ENCODE measurements at regions not wholly inside any gene's neighbourhood (a gene's known extent, or its start where the extent isn't known, plus 50 kb on each side); places are given as distances from the start of the nearest gene placed in this dataset.
"Not testable (repeated sequence)": the region's sequence is repeated elsewhere in the genome, so short reads cannot be mapped to it uniquely, and the experiment has no call there.

- H3K4me3 ChIP-seq (ENCODE audit: control insufficient read depth in 2 of 3, extremely low read depth in 1 of 3, insufficient read depth in 2 of 3, low read depth in 1 of 3, low read length in 3 of 3): no peak overlapping the region
- H3K36me3 ChIP-seq (ENCODE audit: control insufficient read depth in 2 of 2, extremely low read depth in 1 of 2, insufficient read depth in 2 of 2, low read length in 2 of 2): no peaks in the 10 kb centered on the region
- no peak overlapping the region for H3K4me2 ChIP-seq (ENCODE audit: control insufficient read depth, extremely low read depth, insufficient read depth, low read depth, low read length)
- DNase-seq (ENCODE audit: low read depth, low spot score): no peak
- no peak overlapping the region for H3K9ac ChIP-seq (ENCODE audit: control insufficient read depth, extremely low read depth, insufficient read depth, low read length)
- no peaks in the 10 kb centered on the region for H3K9me1 ChIP-seq (ENCODE audit: control insufficient read depth, extremely low read depth, insufficient read depth, low read length)
- H3K27me3 ChIP-seq (ENCODE audit: control insufficient read depth, extremely low read depth, insufficient read depth, low read length): no peaks in the 10 kb centered on the region
- dilution Hi-C loops (cut with MboI; ENCODE audit: extremely low pct_ligation_motif_present, low sequenced_read_pairs): no loop called here
- H3K9me3 ChIP-seq (ENCODE audit: control insufficient read depth, low read depth, low read length): no peaks in the 10 kb centered on the region
- FAIRE-seq: no peak
- H3K27ac ChIP-seq (ENCODE audit: control insufficient read depth, insufficient read depth, low read length): no peak overlapping the region
- no peaks in the 10 kb centered on the region for H3K79me2 ChIP-seq (ENCODE audit: control insufficient read depth, insufficient read depth, low read length)
- no peak for TF ChIP-seq CTCF (optimal IDR thresholded peaks at IDR 0.05 in 1 of 3, IDR thresholded peaks at IDR 0.05 in 1 of 3, conservative IDR thresholded peaks at IDR 0.05 in 1 of 3; ENCODE audit: extremely low read depth in 1 of 3, insufficient read depth in 2 of 3, low read length in 3 of 3)
- no peak for TF ChIP-seq EZH2 (IDR thresholded peaks at IDR 0.05; ENCODE audit: low read length)
- H3K4me1 ChIP-seq (ENCODE audit: control insufficient read depth, extremely low read depth, insufficient read depth, low read length): no peaks in the 10 kb centered on the region
- no peak overlapping the region for H2AFZ ChIP-seq (ENCODE audit: control insufficient read depth, low read length)
- no peaks in the 10 kb centered on the region for H4K20me1 ChIP-seq (ENCODE audit: control insufficient read depth, extremely low read depth, insufficient read depth, low read length)
Observed at GRCh38 chr18:71304856-71305255, 1016.0 kb downstream of the SOCS6 start.

- H3K4me3 ChIP-seq (ENCODE audit: control insufficient read depth in 2 of 3, extremely low read depth in 1 of 3, insufficient read depth in 2 of 3, low read depth in 1 of 3, low read length in 3 of 3); H3K79me2 ChIP-seq (ENCODE audit: control insufficient read depth, insufficient read depth, low read length); H3K9ac ChIP-seq (ENCODE audit: control insufficient read depth, extremely low read depth, insufficient read depth, low read length); H3K27me3 ChIP-seq (ENCODE audit: control insufficient read depth, extremely low read depth, insufficient read depth, low read length); H3K27ac ChIP-seq (ENCODE audit: control insufficient read depth, insufficient read depth, low read length); H3K4me2 ChIP-seq (ENCODE audit: control insufficient read depth, extremely low read depth, insufficient read depth, low read depth, low read length); H3K9me3 ChIP-seq (ENCODE audit: control insufficient read depth, low read depth, low read length); H3K4me1 ChIP-seq (ENCODE audit: control insufficient read depth, extremely low read depth, insufficient read depth, low read length); H2AFZ ChIP-seq (ENCODE audit: control insufficient read depth, low read length); FAIRE-seq; H4K20me1 ChIP-seq (ENCODE audit: control insufficient read depth, extremely low read depth, insufficient read depth, low read length); H3K36me3 ChIP-seq (ENCODE audit: control insufficient read depth in 2 of 2, extremely low read depth in 1 of 2, insufficient read depth in 2 of 2, low read length in 2 of 2); dilution Hi-C loops (cut with MboI; ENCODE audit: extremely low pct_ligation_motif_present, low sequenced_read_pairs); H3K9me1 ChIP-seq (ENCODE audit: control insufficient read depth, extremely low read depth, insufficient read depth, low read length); DNase-seq (ENCODE audit: low read depth, low spot score): not testable (repeated sequence)
Observed at GRCh38 chr18:71303743-71304142, 1014.9 kb downstream of the SOCS6 start.

GRCh38 chr18:71301596-71301995, 1012.8 kb downstream of the SOCS6 start:
- Histone ChIP-seq H4K20me1 (ENCODE audit: control insufficient read depth, extremely low read depth, insufficient read depth, low read length) (no peaks in the 10 kb centered on the region), H3K4me2 (ENCODE audit: control insufficient read depth, extremely low read depth, insufficient read depth, low read depth, low read length) (no peak overlapping the region), H2AFZ (ENCODE audit: control insufficient read depth, low read length) (no peak overlapping the region), H3K9ac (ENCODE audit: control insufficient read depth, extremely low read depth, insufficient read depth, low read length) (no peak overlapping the region), H3K9me1 (ENCODE audit: control insufficient read depth, extremely low read depth, insufficient read depth, low read length) (no peaks in the 10 kb centered on the region), H3K4me3 (ENCODE audit: control insufficient read depth in 2 of 3, extremely low read depth in 1 of 3, insufficient read depth in 2 of 3, low read depth in 1 of 3, low read length in 3 of 3) (no peak overlapping the region), H3K27ac (ENCODE audit: control insufficient read depth, insufficient read depth, low read length) (no peak overlapping the region), H3K4me1 (ENCODE audit: control insufficient read depth, extremely low read depth, insufficient read depth, low read length) (no peaks in the 10 kb centered on the region), H3K9me3 (ENCODE audit: control insufficient read depth, low read depth, low read length) (no peaks in the 10 kb centered on the region), H3K36me3 (ENCODE audit: control insufficient read depth in 2 of 2, extremely low read depth in 1 of 2, insufficient read depth in 2 of 2, low read length in 2 of 2) (no peaks in the 10 kb centered on the region), H3K79me2 (ENCODE audit: control insufficient read depth, insufficient read depth, low read length) (no peaks in the 10 kb centered on the region), H3K27me3 (ENCODE audit: control insufficient read depth, extremely low read depth, insufficient read depth, low read length) (no peaks in the 10 kb centered on the region)
- DNase-seq (ENCODE audit: low read depth, low spot score): no peak
- FAIRE-seq: no peak
- TF ChIP-seq EZH2 (IDR thresholded peaks at IDR 0.05; ENCODE audit: low read length): no peak
- no peak for TF ChIP-seq CTCF (optimal IDR thresholded peaks at IDR 0.05 in 1 of 3, IDR thresholded peaks at IDR 0.05 in 1 of 3, conservative IDR thresholded peaks at IDR 0.05 in 1 of 3; ENCODE audit: extremely low read depth in 1 of 3, insufficient read depth in 2 of 3, low read length in 3 of 3)
- dilution Hi-C loops (cut with MboI; ENCODE audit: extremely low pct_ligation_motif_present, low sequenced_read_pairs): no loop called here

GRCh38 chr18:71294201-71294600, 1005.4 kb downstream of the SOCS6 start:
- H3K4me2 ChIP-seq (ENCODE audit: control insufficient read depth, extremely low read depth, insufficient read depth, low read depth, low read length); H3K9me3 ChIP-seq (ENCODE audit: control insufficient read depth, low read depth, low read length); DNase-seq (ENCODE audit: low read depth, low spot score); H3K27me3 ChIP-seq (ENCODE audit: control insufficient read depth, extremely low read depth, insufficient read depth, low read length); H3K4me3 ChIP-seq (ENCODE audit: control insufficient read depth in 2 of 3, extremely low read depth in 1 of 3, insufficient read depth in 2 of 3, low read depth in 1 of 3, low read length in 3 of 3); H4K20me1 ChIP-seq (ENCODE audit: control insufficient read depth, extremely low read depth, insufficient read depth, low read length); H3K4me1 ChIP-seq (ENCODE audit: control insufficient read depth, extremely low read depth, insufficient read depth, low read length); FAIRE-seq; H2AFZ ChIP-seq (ENCODE audit: control insufficient read depth, low read length); H3K27ac ChIP-seq (ENCODE audit: control insufficient read depth, insufficient read depth, low read length); H3K9me1 ChIP-seq (ENCODE audit: control insufficient read depth, extremely low read depth, insufficient read depth, low read length); dilution Hi-C loops (cut with MboI; ENCODE audit: extremely low pct_ligation_motif_present, low sequenced_read_pairs); H3K79me2 ChIP-seq (ENCODE audit: control insufficient read depth, insufficient read depth, low read length); H3K36me3 ChIP-seq (ENCODE audit: control insufficient read depth in 2 of 2, extremely low read depth in 1 of 2, insufficient read depth in 2 of 2, low read length in 2 of 2); H3K9ac ChIP-seq (ENCODE audit: control insufficient read depth, extremely low read depth, insufficient read depth, low read length): not testable (repeated sequence)
